HEK293 (cell line): ENCODE measurements at regions not wholly inside any gene's neighbourhood (a gene's known extent, or its start where the extent isn't known, plus 50 kb on each side); places are given as distances from the start of the nearest gene placed in this dataset.

ENCODE experiments used
- KLF7 ChIP-seq: fragments of 450-650 bp; formaldehyde crosslinking; IDR thresholded peaks from 2 replicates; pipeline ENCODE4 v1.5.1; 2016; ENCODE audit warnings: missing biosample characterization, missing genetic modification characterization, borderline replicate concordance
- SETDB1 ChIP-seq: IDR thresholded peaks from one replicate; pipeline ENCODE4 v1.6.1; 2017; ENCODE audit warnings: mild to moderate bottlenecking, low read length, moderate library complexity, mixed read lengths; ENCODE audit not compliant: insufficient read length
- YY1 ChIP-seq: fragments of 450-650 bp; formaldehyde crosslinking; IDR thresholded peaks from 2 replicates; pipeline ENCODE4 v1.5.1; 2018; ENCODE audit warnings: missing biosample characterization, missing genetic modification characterization
- ZNF394 ChIP-seq: fragments of 450-650 bp; formaldehyde crosslinking; IDR thresholded peaks from 2 replicates; pipeline ENCODE4 v1.5.1; 2016; ENCODE audit warnings: missing biosample characterization, missing genetic modification characterization, mild to moderate bottlenecking, moderate library complexity, borderline replicate concordance
- ZNF549 ChIP-seq: fragments of 450-650 bp; IDR thresholded peaks from 2 replicates; pipeline ENCODE4 v1.5.1; 2018; ENCODE audit warnings: missing biosample characterization, missing genetic modification characterization, mild to moderate bottlenecking, inconsistent platforms, moderate library complexity
- ZNF701 ChIP-seq: fragments of 450-650 bp; formaldehyde crosslinking; IDR thresholded peaks from 2 replicates; pipeline ENCODE4 v1.5.1; 2016; ENCODE audit warnings: missing biosample characterization, missing genetic modification characterization
- ZSCAN30 ChIP-seq: fragments of 450-650 bp; IDR thresholded peaks from 2 replicates; pipeline ENCODE4 v1.5.1; 2018; ENCODE audit warnings: missing biosample characterization, mild to moderate bottlenecking, missing genetic modification characterization, moderate library complexity
- TF ChIP-seq, protein P1 (sequence below): sonication (generic); formaldehyde crosslinking; IDR thresholded peaks from 2 replicates; pipeline ENCODE4 v1.8.1; 2022; ENCODE audit warnings: mild to moderate bottlenecking, moderate library complexity, missing genetic modification reagents
- TF ChIP-seq, protein P2 (sequence below): fragments of 450-650 bp; formaldehyde crosslinking; IDR thresholded peaks from 2 replicates; pipeline ENCODE4 v1.5.1; 2016; ENCODE audit warnings: missing biosample characterization, missing genetic modification characterization

DNA sequence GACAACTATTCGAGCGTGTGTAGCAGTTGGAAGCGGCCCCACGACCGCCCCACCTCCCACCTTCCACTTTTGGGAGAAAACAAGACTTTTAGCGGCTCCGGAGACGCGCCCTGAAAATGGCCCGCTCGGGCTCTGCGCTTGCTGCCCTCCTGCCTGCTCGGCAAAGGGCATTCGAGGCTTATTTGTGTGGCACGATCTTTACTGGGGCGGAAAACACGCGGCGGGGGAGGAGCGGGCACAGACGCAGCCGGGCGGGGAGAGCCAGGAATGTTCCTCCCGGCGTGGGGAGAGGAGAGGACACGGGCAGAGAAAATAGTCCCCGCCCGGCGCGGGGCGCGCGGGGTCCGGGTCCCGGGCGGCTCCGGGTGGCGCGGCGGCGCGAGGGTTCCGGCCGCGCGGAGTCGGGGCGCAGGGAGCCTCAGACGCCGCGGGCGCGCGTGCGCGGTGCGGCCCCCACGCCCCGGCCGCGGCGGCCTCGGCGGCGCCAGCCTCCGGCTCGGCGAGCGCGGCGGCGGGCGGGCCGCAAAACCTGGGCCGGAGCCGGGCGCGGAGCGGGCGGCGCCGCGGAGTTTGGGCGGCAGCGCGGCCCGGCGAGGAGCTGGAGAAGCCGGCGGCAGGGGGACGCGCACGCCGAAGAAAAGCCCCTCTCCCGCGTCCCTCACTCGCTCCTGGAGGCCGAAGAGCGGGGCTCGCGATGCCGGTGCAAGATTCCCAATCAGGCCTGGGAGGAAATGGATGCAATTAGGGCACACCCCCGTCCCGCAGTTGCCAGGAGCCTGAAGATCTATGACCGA is 90.0 kb upstream of the ARID1B start:
- TF ChIP-seq, protein P1, sequence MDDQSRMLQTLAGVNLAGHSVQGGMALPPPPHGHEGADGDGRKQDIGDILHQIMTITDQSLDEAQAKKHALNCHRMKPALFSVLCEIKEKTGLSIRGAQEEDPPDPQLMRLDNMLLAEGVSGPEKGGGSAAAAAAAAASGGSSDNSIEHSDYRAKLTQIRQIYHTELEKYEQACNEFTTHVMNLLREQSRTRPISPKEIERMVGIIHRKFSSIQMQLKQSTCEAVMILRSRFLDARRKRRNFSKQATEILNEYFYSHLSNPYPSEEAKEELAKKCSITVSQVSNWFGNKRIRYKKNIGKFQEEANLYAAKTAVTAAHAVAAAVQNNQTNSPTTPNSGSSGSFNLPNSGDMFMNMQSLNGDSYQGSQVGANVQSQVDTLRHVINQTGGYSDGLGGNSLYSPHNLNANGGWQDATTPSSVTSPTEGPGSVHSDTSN (CRISPR knock-in tag): peak; percentile 69; the same call in 1 of the 2 replicates
- TF ChIP-seq ZNF701 (tag by site-specific recombination): no peak
- no peak for TF ChIP-seq SETDB1
- 0 out of 2 replicates have a peak, but pooled peaks have one; percentile 20 for TF ChIP-seq ZNF394
- TF ChIP-seq, protein P2, sequence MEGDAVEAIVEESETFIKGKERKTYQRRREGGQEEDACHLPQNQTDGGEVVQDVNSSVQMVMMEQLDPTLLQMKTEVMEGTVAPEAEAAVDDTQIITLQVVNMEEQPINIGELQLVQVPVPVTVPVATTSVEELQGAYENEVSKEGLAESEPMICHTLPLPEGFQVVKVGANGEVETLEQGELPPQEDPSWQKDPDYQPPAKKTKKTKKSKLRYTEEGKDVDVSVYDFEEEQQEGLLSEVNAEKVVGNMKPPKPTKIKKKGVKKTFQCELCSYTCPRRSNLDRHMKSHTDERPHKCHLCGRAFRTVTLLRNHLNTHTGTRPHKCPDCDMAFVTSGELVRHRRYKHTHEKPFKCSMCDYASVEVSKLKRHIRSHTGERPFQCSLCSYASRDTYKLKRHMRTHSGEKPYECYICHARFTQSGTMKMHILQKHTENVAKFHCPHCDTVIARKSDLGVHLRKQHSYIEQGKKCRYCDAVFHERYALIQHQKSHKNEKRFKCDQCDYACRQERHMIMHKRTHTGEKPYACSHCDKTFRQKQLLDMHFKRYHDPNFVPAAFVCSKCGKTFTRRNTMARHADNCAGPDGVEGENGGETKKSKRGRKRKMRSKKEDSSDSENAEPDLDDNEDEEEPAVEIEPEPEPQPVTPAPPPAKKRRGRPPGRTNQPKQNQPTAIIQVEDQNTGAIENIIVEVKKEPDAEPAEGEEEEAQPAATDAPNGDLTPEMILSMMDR (tag by site-specific recombination): no peak
- no peak for TF ChIP-seq ZNF549 (tag by site-specific recombination)
- TF ChIP-seq KLF7: no peak
- TF ChIP-seq YY1: 0 out of 2 replicates have a peak, but pooled peaks have one; percentile 60
- TF ChIP-seq ZSCAN30 (tag by site-specific recombination): no peak; the same call in 1 of the 2 replicates
